ENCODE measurements at regions not wholly inside any gene's neighbourhood (a gene's known extent, or its start where the extent isn't known, plus 50 kb on each side); places are given as distances from the start of the nearest gene placed in this dataset.

DNA sequence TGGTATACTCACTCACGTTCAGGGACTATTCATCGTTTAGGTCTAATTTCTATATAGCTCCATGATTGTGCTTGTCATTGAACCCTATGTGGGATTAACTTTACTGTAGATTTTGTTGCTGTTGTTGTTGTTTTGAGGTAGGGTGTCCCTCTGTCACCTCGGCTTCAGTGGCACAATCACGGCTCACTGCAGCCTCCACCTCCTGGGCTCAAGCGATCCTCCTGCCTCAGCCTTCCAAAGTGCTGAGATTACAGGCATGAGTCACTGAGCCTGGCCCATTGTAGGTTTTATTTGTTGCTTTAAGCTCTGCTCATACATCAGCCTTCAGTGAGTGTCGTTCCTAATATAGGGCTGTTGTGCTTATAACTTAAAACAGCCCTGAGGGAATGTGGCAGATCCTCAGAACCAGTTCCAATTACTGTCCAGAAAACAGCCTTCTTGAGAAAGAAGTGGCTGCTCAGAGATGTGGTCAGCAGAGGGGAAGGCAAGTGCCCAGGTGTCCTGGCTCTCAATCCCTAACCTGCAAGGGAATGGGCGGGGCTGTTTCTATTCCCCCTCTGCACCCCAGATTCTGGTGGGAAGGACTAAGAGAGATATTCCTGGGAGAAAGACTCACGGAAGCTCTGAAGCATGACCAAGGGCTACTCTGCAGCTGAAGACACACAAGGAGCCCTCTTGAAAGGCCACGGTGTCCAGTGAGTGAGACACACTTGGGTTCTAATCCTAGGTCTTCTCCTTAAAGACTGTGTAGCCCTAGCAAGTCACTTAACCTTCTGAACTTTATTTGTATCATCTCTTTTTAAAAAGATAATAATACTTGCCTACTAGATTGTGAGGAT, 79.6 kb upstream of the LCLAT1 start:
- TF ChIP-seq, protein P1, sequence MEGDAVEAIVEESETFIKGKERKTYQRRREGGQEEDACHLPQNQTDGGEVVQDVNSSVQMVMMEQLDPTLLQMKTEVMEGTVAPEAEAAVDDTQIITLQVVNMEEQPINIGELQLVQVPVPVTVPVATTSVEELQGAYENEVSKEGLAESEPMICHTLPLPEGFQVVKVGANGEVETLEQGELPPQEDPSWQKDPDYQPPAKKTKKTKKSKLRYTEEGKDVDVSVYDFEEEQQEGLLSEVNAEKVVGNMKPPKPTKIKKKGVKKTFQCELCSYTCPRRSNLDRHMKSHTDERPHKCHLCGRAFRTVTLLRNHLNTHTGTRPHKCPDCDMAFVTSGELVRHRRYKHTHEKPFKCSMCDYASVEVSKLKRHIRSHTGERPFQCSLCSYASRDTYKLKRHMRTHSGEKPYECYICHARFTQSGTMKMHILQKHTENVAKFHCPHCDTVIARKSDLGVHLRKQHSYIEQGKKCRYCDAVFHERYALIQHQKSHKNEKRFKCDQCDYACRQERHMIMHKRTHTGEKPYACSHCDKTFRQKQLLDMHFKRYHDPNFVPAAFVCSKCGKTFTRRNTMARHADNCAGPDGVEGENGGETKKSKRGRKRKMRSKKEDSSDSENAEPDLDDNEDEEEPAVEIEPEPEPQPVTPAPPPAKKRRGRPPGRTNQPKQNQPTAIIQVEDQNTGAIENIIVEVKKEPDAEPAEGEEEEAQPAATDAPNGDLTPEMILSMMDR (IDR thresholded peaks at IDR 0.05; ENCODE audit: low read depth, low read length): no peak
- no peak for TF ChIP-seq EZH2phosphoT487 (IDR thresholded peaks at IDR 0.05; ENCODE audit: low read depth)
